DOHH2 (cell line): ENCODE measurements at regions not wholly inside any gene's neighbourhood (a gene's known extent, or its start where the extent isn't known, plus 50 kb on each side); places are given as distances from the start of the nearest gene placed in this dataset.

ENCODE experiments used
- EZH2phosphoT487 ChIP-seq: fragments of 200-600 bp; sonication (generic); IDR thresholded peaks from 2 replicates; pipeline ENCODE4 v1.6.1; 2017; ENCODE audit warnings: borderline replicate concordance, mild to moderate bottlenecking, antibody characterized with exemption, low read length, moderate library complexity, mixed read lengths
- TF ChIP-seq, protein P1 (sequence below): fragments of 200-600 bp; sonication (generic); IDR thresholded peaks from one replicate; pipeline ENCODE4 v1.5.1; 2014; ENCODE audit warnings: antibody characterized with exemption, mild to moderate bottlenecking, low read depth, low read length; ENCODE audit not compliant: poor library complexity, severe bottlenecking

DNA sequence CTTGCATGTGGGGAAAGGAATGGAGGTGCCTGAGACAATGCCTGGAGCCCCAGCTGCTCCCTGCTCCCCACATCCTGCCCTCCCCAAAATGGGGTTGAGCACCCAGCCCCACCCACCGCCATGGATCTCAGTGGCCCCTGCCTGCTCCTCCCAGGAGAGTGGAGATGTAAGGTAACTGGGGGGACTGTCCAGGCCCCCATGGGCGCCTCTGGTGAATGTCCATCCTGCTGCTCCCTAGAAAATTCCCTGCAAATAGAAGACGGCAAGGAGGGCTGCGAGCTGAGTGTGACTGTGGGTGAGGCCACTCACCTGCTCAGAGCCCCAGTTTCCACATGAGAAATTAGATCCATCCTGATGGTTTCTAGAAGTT lies 101.6 kb downstream of the RAMP3 start:
- TF ChIP-seq, protein P1, sequence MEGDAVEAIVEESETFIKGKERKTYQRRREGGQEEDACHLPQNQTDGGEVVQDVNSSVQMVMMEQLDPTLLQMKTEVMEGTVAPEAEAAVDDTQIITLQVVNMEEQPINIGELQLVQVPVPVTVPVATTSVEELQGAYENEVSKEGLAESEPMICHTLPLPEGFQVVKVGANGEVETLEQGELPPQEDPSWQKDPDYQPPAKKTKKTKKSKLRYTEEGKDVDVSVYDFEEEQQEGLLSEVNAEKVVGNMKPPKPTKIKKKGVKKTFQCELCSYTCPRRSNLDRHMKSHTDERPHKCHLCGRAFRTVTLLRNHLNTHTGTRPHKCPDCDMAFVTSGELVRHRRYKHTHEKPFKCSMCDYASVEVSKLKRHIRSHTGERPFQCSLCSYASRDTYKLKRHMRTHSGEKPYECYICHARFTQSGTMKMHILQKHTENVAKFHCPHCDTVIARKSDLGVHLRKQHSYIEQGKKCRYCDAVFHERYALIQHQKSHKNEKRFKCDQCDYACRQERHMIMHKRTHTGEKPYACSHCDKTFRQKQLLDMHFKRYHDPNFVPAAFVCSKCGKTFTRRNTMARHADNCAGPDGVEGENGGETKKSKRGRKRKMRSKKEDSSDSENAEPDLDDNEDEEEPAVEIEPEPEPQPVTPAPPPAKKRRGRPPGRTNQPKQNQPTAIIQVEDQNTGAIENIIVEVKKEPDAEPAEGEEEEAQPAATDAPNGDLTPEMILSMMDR = no peak
- TF ChIP-seq EZH2phosphoT487 = no peak
